Stimulated activated CD4-positive, alpha-beta T cell treated with anti-CD3 and anti-CD28 coated beads, Interleukin-2, amount 100 ng/mL, for 48 hours (primary cell): ENCODE measurements at regions not wholly inside any gene's neighbourhood (a gene's known extent, or its start where the extent isn't known, plus 50 kb on each side); places are given as distances from the start of the nearest gene placed in this dataset.

Source experiments
- DNase-seq, 2 donors: peaks; one replicate each; pipeline ENCODE4 v3.0.0-alpha.2; 2020

GRCh38 chr1:50289495-50289894 is 133.7 kb downstream of the DMRTA2 start:
- DNase-seq, result no peak

- DNase-seq, result no peak
Observed at GRCh38 chr1:50285994-50286393, 137.2 kb downstream of the DMRTA2 start.

GRCh38 chr1:50279622-50280330 is 143.5 kb downstream of the DMRTA2 start:
- DNase-seq, result no peak

- no peak for DNase-seq
Observed at GRCh38 chr1:50278961-50279360, 144.3 kb downstream of the DMRTA2 start.

GRCh38 chr1:50278410-50278809 is 144.8 kb downstream of the DMRTA2 start:
- DNase-seq, result no peak

GRCh38 chr1:50275566-50275965 is 147.7 kb downstream of the DMRTA2 start:
- no peak for DNase-seq

- DNase-seq, result no peak
Observed at GRCh38 chr1:50272912-50273311, 150.3 kb downstream of the DMRTA2 start.

- peak in 1 of 2 donors; percentile 7 for DNase-seq
Observed at GRCh38 chr1:50271968-50272578, 151.2 kb downstream of the DMRTA2 start.

- no peak for DNase-seq
Observed at GRCh38 chr1:50271337-50271736, 151.9 kb downstream of the DMRTA2 start.

- DNase-seq, result no peak
Observed at GRCh38 chr1:50270926-50271325, 152.3 kb downstream of the DMRTA2 start.

- DNase-seq, result no peak
Observed at GRCh38 chr1:50268049-50268448, 155.2 kb downstream of the DMRTA2 start.

GRCh38 chr1:50266509-50266908 is 156.7 kb downstream of the DMRTA2 start:
- DNase-seq, result no peak

- DNase-seq, result no peak
Observed at GRCh38 chr1:50265790-50266314, 157.1 kb downstream of the ELAVL4 start.

GRCh38 chr1:50264590-50264989 is 155.9 kb downstream of the ELAVL4 start:
- no peak for DNase-seq

- DNase-seq, result no peak
Observed at GRCh38 chr1:50262436-50262835, 153.7 kb downstream of the ELAVL4 start.

- DNase-seq, result no peak
Observed at GRCh38 chr1:50261951-50262350, 153.2 kb downstream of the ELAVL4 start.

GRCh38 chr1:50257940-50258685 is 149.4 kb downstream of the ELAVL4 start:
- no peak for DNase-seq

- no peak for DNase-seq
Observed at GRCh38 chr1:50257029-50257428, 148.3 kb downstream of the ELAVL4 start.
